ENCODE measurements at regions not wholly inside any gene's neighbourhood (a gene's known extent, or its start where the extent isn't known, plus 50 kb on each side); places are given as distances from the start of the nearest gene placed in this dataset.

- H3K27ac Mint-ChIP-seq, result no peak overlapping the region
- H3K36me3 Mint-ChIP-seq, result no peaks in the 10 kb centered on the region
- no peak for ATAC-seq
- peaks cover 0 to 4% of the 10 kb centered on the region in 2 donors for H3K9me3 Mint-ChIP-seq
- DNase-seq (ENCODE audit: low spot score in 2 of 2), result no peak
Observed at GRCh38 chr6:26149240-26149639, 62.0 kb downstream of the HFE start.

- no peak overlapping the region for H3K27ac Mint-ChIP-seq
- peaks cover 6 to 9% of the 10 kb centered on the region in 2 donors for H3K36me3 Mint-ChIP-seq
- H3K9me3 Mint-ChIP-seq, result peaks cover 0 to 4% of the 10 kb centered on the region in 2 donors
- DNase-seq (ENCODE audit: low spot score in 2 of 2) (no peak), ATAC-seq (no peak)
Observed at GRCh38 chr6:26152226-26153101, 65.2 kb downstream of the HFE start.

- ATAC-seq (no peak), DNase-seq (ENCODE audit: low spot score in 2 of 2) (peak in 1 of 2 donors; percentile 18)
- no peaks in the 10 kb centered on the region for H3K9me3 Mint-ChIP-seq
Observed at GRCh38 chr6:26155061-26155930, 68.1 kb downstream of the HFE start.

GRCh38 chr6:26156105-26156849, 69.0 kb downstream of the HFE start:
- peak; percentile 39 to 52 for ATAC-seq
- DNase-seq (ENCODE audit: low spot score in 2 of 2), result peak; percentile 86 to 91
- no peaks in the 10 kb centered on the region for H3K9me3 Mint-ChIP-seq
- H3K36me3 Mint-ChIP-seq, result peaks cover 26% of the 10 kb centered on the region in 2 donors
- H3K27ac Mint-ChIP-seq, result peak overlapping the region; percentile 100

More at GRCh38 chr6:26155061-26155930, 68.1 kb downstream of the HFE start:
- peaks cover 23 to 25% of the 10 kb centered on the region in 2 donors for H3K36me3 Mint-ChIP-seq
- H3K27ac Mint-ChIP-seq, result peak overlapping the region; percentile 100

- ATAC-seq, result peak in 1 of 2 donors; percentile 16
- DNase-seq (ENCODE audit: low spot score in 2 of 2), result no peak
- H3K9me3 Mint-ChIP-seq, result no peaks in the 10 kb centered on the region
- H3K27ac Mint-ChIP-seq, result peak overlapping the region; percentile 100
- peaks cover 26% of the 10 kb centered on the region in 2 donors for H3K36me3 Mint-ChIP-seq
Observed at GRCh38 chr6:26156850-26157250, 69.6 kb downstream of the HFE start.

GRCh38 chr6:26157251-26158075, 70.2 kb downstream of the HFE start:
- DNase-seq (ENCODE audit: low spot score in 2 of 2), result peak; percentile 82 to 86
- ATAC-seq, result peak; percentile 69 to 77
- H3K9me3 Mint-ChIP-seq, result no peaks in the 10 kb centered on the region
- peaks cover 26% of the 10 kb centered on the region in 2 donors for H3K36me3 Mint-ChIP-seq
- H3K27ac Mint-ChIP-seq, result peak overlapping the region; percentile 100

- peaks cover 26% of the 10 kb centered on the region in 2 donors for H3K36me3 Mint-ChIP-seq
- ATAC-seq (peak; percentile 53 to 62), DNase-seq (ENCODE audit: low spot score in 2 of 2) (peak; percentile 85 to 89)
- H3K9me3 Mint-ChIP-seq, result no peaks in the 10 kb centered on the region
- H3K27ac Mint-ChIP-seq, result peak overlapping the region; percentile 100
Observed at GRCh38 chr6:26158076-26158580, 70.9 kb downstream of the HFE start.

- Mint-ChIP-seq H3K27ac (peak overlapping the region; percentile 100), H3K36me3 (peaks cover 26% of the 10 kb centered on the region in 2 donors), H3K9me3 (no peaks in the 10 kb centered on the region)
- DNase-seq (ENCODE audit: low spot score in 2 of 2) (peak in 1 of 2 donors; percentile 54), ATAC-seq (peak; percentile 2 to 12)
Observed at GRCh38 chr6:26158581-26159356, 71.5 kb downstream of the HFE start.

GRCh38 chr6:26159357-26160273, 72.4 kb downstream of the HFE start:
- H3K9me3 Mint-ChIP-seq, result no peaks in the 10 kb centered on the region
- peak overlapping the region; percentile 100 for H3K27ac Mint-ChIP-seq
- peaks cover 26% of the 10 kb centered on the region in 2 donors for H3K36me3 Mint-ChIP-seq
- DNase-seq (ENCODE audit: low spot score in 2 of 2) (no peak), ATAC-seq (peak; percentile 8 to 25)

- ATAC-seq (no peak), DNase-seq (ENCODE audit: low spot score in 2 of 2) (no peak)
- H3K9me3 Mint-ChIP-seq, result no peaks in the 10 kb centered on the region
- peaks cover 22 to 30% of the 10 kb centered on the region in 2 donors for H3K36me3 Mint-ChIP-seq
- H3K27ac Mint-ChIP-seq, result peak overlapping the region in 1 of 2 donors; percentile 33
Observed at GRCh38 chr6:26161322-26161721, 74.1 kb downstream of the HFE start.

- no peak for ATAC-seq
- no peaks in the 10 kb centered on the region for H3K9me3 Mint-ChIP-seq
- peak overlapping the region in 1 of 2 donors; percentile 44 for H3K27ac Mint-ChIP-seq
- no peak for DNase-seq (ENCODE audit: low spot score in 2 of 2)
- H3K36me3 Mint-ChIP-seq, result peaks cover 18 to 27% of the 10 kb centered on the region in 2 donors
Observed at GRCh38 chr6:26162399-26162798, 75.2 kb downstream of the HFE start.

- no peak for ATAC-seq
- DNase-seq (ENCODE audit: low spot score in 2 of 2), result no peak
- Mint-ChIP-seq H3K27ac (peak overlapping the region in 1 of 2 donors; percentile 4), H3K36me3 (peaks cover 10 to 20% of the 10 kb centered on the region in 2 donors), H3K9me3 (no peaks in the 10 kb centered on the region)
Observed at GRCh38 chr6:26163427-26164119, 76.3 kb downstream of the HFE start.

GRCh38 chr6:26164120-26164505, 76.9 kb downstream of the HFE start:
- Mint-ChIP-seq H3K9me3 (no peaks in the 10 kb centered on the region), H3K27ac (peak overlapping the region in 1 of 2 donors; percentile 4), H3K36me3 (peaks cover 10 to 20% of the 10 kb centered on the region in 2 donors)
- ATAC-seq (no peak), DNase-seq (ENCODE audit: low spot score in 2 of 2) (no peak)
